ENCODE measurements at regions not wholly inside any gene's neighbourhood (a gene's known extent, or its start where the extent isn't known, plus 50 kb on each side); places are given as distances from the start of the nearest gene placed in this dataset.

DNA sequence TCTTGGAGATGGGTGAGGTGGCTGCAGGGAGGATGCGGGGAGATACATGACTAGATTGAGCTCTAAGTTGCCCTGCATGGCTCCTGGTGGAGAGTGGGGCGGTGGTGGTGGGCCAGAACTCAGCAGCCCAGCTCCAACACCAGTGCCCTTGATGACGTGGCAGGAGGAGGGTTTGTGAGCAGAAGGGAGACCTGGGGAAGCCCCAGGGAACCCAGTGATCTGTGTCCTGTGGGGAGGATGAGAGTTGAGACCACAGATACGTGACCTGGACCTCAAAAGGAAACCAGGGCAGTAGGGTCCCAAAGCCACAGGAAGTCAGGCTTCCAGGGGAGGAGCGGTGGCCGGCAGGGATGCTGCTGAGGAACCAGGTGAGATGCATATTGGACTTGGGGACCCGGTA, 989.1 kb upstream of the TMEM132C start:
- DNase-seq (ENCODE audit: low spot score) (no peak), ATAC-seq (no peak)
- intact Hi-C loops (cut with DNase I) = no loop called here

GRCh38 chr12:127278351-127278750, 988.6 kb upstream of the TMEM132C start:
- ATAC-seq = no peak
- intact Hi-C loops (cut with DNase I) = no loop called here
- no peak for DNase-seq (ENCODE audit: low spot score)

DNA sequence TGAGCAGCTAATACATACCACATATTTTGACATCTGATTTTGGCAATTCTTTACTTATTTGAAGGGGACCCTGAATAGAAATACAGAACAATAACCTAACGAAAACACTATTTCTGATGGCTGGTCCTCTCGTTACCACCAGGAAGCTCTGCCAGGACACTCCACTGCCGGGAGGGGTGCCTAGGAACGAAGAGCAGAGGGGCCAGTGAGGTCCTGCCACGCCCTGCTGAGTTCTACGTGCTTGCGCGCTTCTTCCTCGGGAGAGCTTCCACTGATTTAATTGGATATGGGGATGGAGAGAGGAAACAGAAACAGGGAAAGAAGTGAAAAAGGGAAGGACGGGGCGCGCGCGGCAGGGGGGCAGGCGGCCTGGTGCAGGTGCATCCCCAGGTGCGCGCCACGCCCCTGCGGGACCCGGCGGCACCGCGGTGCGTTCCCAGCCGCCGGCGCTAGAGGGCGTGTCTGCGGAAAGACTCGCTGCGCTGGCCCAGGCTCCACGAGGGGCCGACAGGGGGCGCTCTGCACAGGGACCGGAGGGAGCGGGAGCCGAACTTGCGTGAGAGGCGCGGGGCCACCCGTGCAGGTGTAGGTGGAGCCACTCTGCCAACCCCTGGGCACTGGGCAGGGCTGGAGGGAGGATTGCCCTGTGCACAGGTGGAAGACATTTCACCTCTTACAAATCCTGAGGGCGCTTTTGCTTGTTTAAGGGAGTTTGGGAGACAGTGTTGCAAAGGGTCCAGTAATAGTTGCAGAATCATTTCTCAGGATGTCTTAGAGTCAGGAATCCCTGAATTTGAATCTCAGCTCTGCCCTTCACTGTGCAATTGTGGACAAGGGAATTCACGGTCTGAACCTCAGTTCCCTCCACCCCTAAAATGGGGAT, 986.3 kb upstream of the TMEM132C start:
- no peak for ATAC-seq
- DNase-seq (ENCODE audit: low spot score) = peak; percentile 66
- intact Hi-C loops (cut with DNase I) = no loop called here

GRCh38 chr12:127282786-127283565, 984.0 kb upstream of the TMEM132C start:
- intact Hi-C loops (cut with DNase I) = no loop called here
- no peak for ATAC-seq
- no peak for DNase-seq (ENCODE audit: low spot score)

GRCh38 chr12:127284021-127284420, 982.9 kb upstream of the TMEM132C start:
- intact Hi-C loops (cut with DNase I) = no loop called here
- ATAC-seq = peak; percentile 9
- no peak for DNase-seq (ENCODE audit: low spot score)

GRCh38 chr12:127284870-127285431, 982.0 kb upstream of the TMEM132C start:
- peak; percentile 89 for ATAC-seq
- no peak for DNase-seq (ENCODE audit: low spot score)
- intact Hi-C loops (cut with DNase I) = no loop called here

GRCh38 chr12:127286281-127286680, 980.7 kb upstream of the TMEM132C start:
- ATAC-seq (no peak), DNase-seq (ENCODE audit: low spot score) (no peak)
- intact Hi-C loops (cut with DNase I) = no loop called here

- intact Hi-C loops (cut with DNase I) = no loop called here
- ATAC-seq (no peak), DNase-seq (ENCODE audit: low spot score) (no peak)
Measured at GRCh38 chr12:127287256-127287655, 979.7 kb upstream of the TMEM132C start.

DNA sequence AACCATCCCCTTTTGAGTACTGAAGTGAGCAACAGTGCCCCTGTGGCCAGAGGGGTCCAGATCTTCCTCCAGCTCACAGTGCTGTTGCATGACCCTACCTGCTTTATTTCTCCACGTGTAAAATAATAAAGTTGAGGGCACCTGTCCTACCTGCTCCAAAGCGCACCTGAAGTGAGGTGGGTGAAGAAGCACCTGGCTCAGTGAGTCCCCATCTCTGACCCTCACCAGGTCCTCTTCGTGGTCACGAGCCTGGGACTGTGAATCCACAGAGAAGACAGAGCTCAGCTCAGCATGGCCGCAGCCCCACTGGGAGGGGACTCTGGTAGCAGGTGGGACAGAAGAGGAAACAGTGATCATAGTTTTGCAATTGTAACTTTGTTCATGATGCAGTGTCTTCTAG, 976.7 kb upstream of the TMEM132C start:
- ATAC-seq (no peak), DNase-seq (ENCODE audit: low spot score) (no peak)
- intact Hi-C loops (cut with DNase I) = no loop called here

- intact Hi-C loops (cut with DNase I) = no loop called here
- ATAC-seq (no peak), DNase-seq (ENCODE audit: low spot score) (no peak)
Measured at GRCh38 chr12:127292736-127293135, 974.2 kb upstream of the TMEM132C start.

GRCh38 chr12:127293507-127294310, 973.3 kb upstream of the TMEM132C start:
- peak; percentile 83 for ATAC-seq
- DNase-seq (ENCODE audit: low spot score) = peak; percentile 72
- intact Hi-C loops (cut with DNase I) = no loop called here

GRCh38 chr12:127294651-127295210, 972.2 kb upstream of the TMEM132C start:
- ATAC-seq = no peak
- no peak for DNase-seq (ENCODE audit: low spot score)
- intact Hi-C loops (cut with DNase I) = no loop called here

DNA sequence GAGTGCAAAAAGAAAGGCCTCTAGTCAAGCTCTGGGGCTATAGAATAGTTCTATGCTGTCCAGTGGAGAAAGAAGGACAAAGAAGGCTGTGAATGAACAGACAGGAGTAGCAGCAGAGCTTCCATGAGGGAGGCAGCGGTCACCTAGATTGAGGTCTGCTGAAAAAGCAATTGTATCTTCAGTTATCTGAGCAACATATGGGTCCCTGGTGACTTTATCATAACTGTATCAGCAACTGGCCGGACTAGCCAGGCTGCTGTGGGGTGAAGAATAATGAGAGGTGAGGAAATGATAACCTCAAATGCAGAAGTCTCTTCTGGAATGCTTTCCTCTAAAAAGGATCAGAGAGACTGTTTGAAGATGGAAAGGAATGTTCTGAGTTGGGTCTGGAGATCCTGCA, 971.3 kb upstream of the TMEM132C start:
- DNase-seq (ENCODE audit: low spot score) (no peak), ATAC-seq (no peak)
- intact Hi-C loops (cut with DNase I) = no loop called here

GRCh38 chr12:127296591-127296990, 970.4 kb upstream of the TMEM132C start:
- intact Hi-C loops (cut with DNase I) = no loop called here
- ATAC-seq (no peak), DNase-seq (ENCODE audit: low spot score) (no peak)

DNA sequence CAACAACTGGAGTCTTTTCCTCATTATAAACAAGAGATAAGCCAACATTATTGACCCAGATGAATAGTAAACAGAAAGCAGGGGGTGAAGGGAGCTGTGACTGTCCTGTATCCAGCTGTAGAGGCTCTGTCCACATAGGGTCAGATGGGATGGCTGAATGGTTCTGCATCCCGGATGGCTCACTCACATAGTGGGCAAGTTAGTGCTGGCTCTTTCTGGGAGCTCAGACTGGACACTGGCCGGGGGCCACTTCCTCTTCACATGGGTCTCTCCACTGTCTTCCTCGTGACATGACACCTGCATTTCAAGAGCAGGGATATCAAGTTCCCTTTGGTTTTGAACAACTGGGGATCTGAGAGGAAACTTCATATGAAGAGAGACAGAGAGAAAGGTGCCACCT, 969.6 kb upstream of the TMEM132C start:
- DNase-seq (ENCODE audit: low spot score) (no peak), ATAC-seq (no peak)
- intact Hi-C loops (cut with DNase I) = no loop called here

- intact Hi-C loops (cut with DNase I) = no loop called here
- no peak for ATAC-seq
Measured at GRCh38 chr12:127300075-127300474, 966.9 kb upstream of the TMEM132C start.

DNA sequence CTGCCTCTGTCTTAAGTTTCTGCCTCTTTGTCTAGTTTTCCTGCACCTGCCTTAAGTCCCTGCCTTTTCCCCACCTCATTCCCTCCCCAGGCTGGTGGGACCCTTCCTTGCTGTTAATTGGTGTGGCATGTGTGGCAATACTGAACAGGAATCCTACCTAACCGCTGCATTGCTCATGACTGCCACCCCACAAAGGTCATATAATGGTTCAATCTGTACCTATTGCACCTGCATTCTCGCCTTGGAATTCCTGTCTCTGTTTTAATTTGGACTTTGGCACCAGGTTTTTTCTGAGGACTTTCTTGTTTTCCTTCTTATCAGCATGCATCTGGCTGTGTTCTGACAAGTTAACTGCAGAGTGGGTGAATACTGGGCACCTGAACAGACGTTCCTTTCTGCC, 966.2 kb upstream of the TMEM132C start:
- intact Hi-C loops (cut with DNase I) = no loop called here
- no peak for ATAC-seq
- no peak for DNase-seq (ENCODE audit: low spot score)

More at GRCh38 chr12:127300075-127300474, 966.9 kb upstream of the TMEM132C start:
- DNase-seq (ENCODE audit: low spot score) = no peak

GRCh38 chr12:127301876-127302275, 965.1 kb upstream of the TMEM132C start:
- no peak for DNase-seq (ENCODE audit: low spot score)
- no peak for ATAC-seq
- intact Hi-C loops (cut with DNase I) = no loop called here

All from sciatic nerve (tissue), 2 donors.